ENCODE measurements at regions not wholly inside any gene's neighbourhood (a gene's known extent, or its start where the extent isn't known, plus 50 kb on each side); places are given as distances from the start of the nearest gene placed in this dataset.

GRCh38 chr3:159818399-159818798, 170.2 kb upstream of the IL12A start:
- DNase-seq (ENCODE audit: low read depth), result no peak

GRCh38 chr3:159818997-159819500, 169.6 kb upstream of the IL12A start:
- DNase-seq (ENCODE audit: low read depth), result no peak

- no peak for DNase-seq (ENCODE audit: low read depth)
Observed at GRCh38 chr3:159819676-159820075, 169.0 kb upstream of the IL12A start.

- no peak for DNase-seq (ENCODE audit: low read depth)
Observed at GRCh38 chr3:159821110-159821509, 167.5 kb upstream of the IL12A start.

DNA sequence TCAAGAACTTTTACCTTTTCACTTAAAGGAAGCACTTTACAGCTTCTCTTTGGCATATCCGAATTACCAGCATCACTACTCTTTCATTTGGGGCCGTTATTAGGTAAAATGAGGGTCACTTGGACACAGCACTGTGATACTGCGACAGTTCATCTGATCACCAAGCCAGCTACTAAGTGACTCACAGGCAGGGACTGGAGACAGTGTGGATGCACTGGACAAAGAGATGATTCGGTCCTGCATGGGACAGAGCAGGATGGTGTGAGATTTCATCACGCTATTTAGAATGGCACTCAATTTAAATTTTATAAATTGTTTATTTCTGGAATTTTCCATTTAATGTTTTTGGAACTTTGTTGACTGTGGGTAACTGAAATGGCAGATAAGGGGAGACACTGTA, 166.9 kb upstream of the IL12A start:
- no peak for DNase-seq (ENCODE audit: low read depth)

DNA sequence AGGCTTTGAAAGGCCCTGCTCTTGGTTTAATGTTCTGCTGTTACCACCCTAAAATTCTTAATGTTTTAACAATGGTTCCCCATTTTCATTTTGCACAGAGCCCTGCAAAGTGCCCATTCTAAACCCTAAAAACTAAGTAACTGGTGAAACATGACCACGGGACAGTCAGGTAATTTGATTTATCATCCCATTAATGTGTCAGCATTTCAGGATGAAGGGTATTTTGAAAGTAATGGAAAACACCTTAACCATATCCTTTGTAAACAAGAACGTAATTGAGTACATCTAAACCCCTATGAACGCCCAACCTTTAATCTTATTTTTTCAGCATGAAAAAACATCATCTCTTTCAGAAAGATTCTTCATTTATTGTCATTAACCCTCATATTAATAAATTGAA, 164.9 kb upstream of the IL12A start:
- no peak for DNase-seq (ENCODE audit: low read depth)

DNA sequence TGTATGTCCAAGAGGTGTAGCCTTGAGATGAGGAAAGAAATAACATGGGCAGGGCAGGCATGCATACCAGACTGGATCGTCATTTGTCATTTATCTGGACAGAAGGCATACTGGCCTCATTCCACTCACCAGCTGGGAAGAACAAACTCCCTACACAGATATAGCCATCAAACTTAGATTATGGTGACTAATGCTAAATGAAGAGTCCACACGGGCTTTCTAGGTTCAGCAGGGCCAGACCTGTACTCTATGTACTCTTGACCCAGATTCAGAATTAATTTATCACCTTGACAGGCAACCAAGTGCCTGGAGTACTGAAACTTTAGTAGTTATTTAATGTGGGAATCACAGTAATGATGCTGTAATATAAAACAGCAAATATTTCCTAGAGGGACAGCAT, 164.3 kb upstream of the IL12A start:
- DNase-seq (ENCODE audit: low read depth), result peak; percentile 80

DNA sequence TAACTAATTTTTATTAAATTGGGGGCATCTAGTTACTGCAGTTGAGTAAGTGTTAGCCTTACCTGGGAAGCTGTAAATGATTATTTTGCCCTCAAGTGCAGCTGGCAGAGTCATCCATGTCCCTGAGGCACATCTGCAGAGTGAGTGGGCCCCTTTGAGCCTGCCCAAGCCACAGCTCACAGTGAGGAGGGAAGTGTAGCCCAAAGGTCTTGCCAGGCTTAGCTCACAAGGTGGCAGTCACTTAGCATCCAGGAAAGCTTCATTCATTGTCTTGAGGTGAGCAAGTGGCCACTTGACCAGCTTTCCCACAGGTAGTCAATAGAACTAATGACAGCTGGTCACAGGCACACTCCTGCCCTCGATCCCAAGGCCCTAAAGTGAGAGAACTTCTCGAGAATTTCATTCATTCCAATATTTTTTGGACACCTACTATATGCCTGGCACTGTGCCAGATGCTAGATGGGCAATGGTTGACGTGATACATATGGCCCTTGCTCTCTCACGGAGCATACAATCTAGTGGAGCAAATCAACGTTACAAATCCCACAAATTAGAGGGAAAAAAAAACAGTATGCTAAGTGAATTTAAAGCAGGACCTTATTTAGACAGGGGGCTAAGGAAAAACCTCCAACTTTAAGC, 163.3 kb upstream of the IL12A start:
- DNase-seq (ENCODE audit: low read depth), result no peak

GRCh38 chr3:159828542-159828943, 160.1 kb upstream of the IL12A start:
- peak; percentile 47 for DNase-seq (ENCODE audit: low read depth)

DNA sequence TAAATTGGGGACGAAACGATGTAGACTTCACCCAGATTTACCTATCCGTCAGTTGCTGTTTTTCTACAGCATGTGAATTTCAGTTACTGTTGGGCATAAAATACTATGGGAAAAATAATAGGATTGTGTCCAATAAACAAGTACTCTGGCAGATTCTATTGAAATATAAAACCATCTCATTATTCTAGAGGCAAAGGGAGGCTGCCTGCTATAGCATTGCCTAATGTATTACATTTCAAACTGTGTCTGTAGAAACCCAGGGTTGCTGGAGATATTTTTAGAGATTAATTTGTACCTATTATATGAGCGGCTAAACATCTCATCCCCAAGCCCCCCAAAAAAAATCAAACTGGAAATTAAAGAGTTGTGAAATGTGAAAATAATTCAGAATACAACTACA, 159.6 kb upstream of the IL12A start:
- DNase-seq (ENCODE audit: low read depth), result no peak

DNA sequence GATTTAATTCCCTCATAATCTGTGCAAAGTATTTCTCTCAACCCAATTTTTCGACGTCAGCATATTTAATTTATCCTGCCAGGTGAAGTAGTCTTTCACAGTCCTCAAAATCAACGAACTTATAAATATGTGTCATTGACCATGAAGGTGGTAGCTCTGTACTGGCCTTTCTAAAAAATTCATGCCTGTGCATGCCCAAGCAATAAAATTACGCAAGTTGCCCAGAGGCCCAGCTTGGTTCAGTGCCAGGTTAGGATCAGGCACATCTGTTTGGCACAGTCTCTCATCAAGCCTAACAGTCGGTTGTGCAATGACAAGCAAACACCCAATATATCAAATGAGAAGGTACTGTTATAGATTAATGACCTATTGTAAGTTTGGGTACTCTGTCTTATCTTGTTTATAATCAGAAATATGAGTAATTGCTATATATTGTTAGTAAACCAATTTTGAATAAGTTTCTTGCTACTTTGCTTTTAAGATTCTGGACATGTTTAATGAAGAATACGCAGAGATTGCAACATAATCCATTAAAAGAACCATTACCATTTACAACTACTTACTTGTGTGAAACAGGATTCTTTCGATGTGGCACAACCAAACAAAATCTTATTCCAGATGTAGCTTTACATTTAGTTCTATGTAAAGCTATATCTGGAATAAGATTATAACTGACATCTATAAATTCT, 159.0 kb upstream of the IL12A start:
- peak; percentile 74 for DNase-seq (ENCODE audit: low read depth)

- DNase-seq (ENCODE audit: low read depth), result no peak
Observed at GRCh38 chr3:159830523-159831154, 158.0 kb upstream of the IL12A start.

DNA sequence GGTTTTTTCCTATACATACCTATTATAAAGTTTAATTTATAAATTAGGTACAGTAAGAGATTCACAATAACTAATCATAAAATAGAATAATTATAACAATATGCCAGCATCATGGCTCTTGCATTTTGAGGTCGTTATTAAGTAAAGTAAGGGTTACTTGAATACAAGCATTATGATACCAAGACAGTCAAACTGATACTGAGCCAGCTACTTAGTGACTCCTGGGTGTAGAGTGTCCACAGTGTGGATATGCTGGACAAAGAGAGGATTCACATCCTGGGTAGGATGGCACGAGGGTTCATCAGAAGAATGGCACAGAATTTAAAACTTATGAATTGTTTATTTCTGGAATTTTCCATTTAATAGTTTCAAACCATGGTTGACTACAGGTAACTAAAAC, 157.2 kb upstream of the IL12A start:
- no peak for DNase-seq (ENCODE audit: low read depth)

GRCh38 chr3:159832024-159832423, 156.6 kb upstream of the IL12A start:
- DNase-seq (ENCODE audit: low read depth), result no peak

- no peak for DNase-seq (ENCODE audit: low read depth)
Observed at GRCh38 chr3:159835126-159835525, 153.5 kb upstream of the IL12A start.

GRCh38 chr3:159837725-159838124, 150.9 kb upstream of the IL12A start:
- no peak for DNase-seq (ENCODE audit: low read depth)

- no peak for DNase-seq (ENCODE audit: low read depth)
Observed at GRCh38 chr3:159838938-159839337, 149.7 kb upstream of the IL12A start.

DNA sequence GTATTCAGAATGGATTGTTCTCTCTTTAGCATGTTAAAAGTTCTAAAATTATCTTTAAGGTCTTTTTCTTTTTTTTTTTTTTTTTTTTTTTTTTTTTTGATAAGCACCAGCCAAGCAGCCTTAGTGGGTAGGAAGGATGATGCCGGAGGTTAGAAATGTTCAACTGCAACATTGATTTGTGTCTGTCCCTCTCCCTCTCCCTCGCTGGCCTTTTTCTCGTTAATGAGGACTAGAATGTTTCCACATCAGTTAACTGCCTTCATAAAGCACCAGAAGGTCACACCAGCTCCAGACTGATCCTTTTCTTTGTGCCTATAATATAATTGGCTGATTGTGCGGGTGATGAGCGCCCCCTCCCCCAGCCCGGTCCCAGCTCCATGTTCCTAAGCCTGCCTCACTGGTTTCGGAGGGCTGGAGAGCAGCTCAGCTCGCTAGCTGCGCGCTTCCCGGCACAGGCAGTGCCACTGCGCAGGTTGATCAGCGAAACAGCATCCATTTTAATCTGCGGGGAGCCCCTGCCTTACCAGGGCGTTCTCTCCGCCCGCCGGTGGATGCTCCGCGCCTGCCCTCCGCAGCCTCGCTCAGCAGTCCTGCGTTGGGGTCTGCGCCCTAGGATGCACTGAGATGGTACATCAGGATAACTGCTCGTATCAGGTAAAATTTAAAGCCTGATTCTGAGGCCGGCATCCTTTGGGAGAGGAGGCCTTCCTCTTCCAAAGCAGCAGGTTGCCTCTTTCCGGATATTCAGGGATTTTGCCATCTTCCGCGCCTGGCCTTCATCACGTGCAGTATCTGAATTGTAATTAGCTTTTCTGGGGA, 148.9 kb upstream of the IL12A start, which contains the start of gene SCHIP1:
SCHIP1 (plus strand) TSS at position 301 of the 819 bp plus-strand sequence.
- no peak for DNase-seq (ENCODE audit: low read depth)

- DNase-seq (ENCODE audit: low read depth), result no peak
Observed at GRCh38 chr3:159840703-159841299, 147.8 kb upstream of the IL12A start.

GRCh38 chr3:159841766-159842165, 146.9 kb upstream of the IL12A start:
- DNase-seq (ENCODE audit: low read depth), result no peak

DNA sequence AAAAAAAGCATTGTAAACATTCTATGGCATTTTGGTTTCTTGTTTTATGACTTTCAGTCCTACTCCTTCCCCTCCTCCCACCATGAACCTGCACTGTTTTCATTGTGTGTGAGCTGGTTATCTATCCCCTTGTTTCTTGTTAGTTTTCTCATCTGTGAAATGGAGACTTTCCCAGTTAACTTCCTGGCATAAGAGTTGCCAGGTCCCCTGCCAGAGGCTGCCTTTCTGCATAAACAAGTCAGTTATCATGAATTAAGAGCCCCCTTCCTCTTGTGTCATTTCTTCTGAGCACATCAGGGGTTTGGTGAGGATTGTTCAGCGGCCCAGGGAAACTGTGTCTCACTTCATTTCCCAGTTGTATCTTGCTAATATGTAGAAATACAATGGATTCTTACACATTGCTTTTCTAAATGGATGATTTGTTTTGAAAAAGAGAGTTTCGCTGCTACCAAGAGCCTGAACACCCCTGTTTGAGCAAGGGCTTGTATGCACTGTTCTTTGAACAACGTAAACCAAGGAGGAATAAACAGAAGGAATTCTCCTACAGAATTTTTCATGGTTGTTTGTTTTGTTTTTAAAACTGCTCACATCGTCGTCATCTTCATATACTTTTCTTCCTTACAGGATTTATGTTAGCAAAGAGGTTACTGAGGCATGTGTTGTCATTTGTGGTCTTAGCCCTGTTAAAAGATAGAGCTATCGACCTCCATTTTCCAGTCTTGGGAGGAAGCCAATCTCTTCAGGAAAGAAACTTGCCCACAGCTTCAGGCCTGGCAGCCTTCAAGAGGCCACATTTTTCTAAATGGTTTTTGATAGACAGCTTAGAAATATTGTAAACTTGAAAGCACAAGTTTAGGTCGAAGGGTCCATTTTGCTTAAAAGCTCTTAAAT, 144.6 kb upstream of the IL12A start:
- DNase-seq (ENCODE audit: low read depth), result no peak

Data from GM04504 (cell line).